MV-4-11 (cell line): ENCODE measurements at regions not wholly inside any gene's neighbourhood (a gene's known extent, or its start where the extent isn't known, plus 50 kb on each side); places are given as distances from the start of the nearest gene placed in this dataset.

ENCODE experiments used
- DNase-seq: peaks from one replicate; lab custom pipeline; 2025; lab: John Stamatoyannopoulos, UW

- no peak for DNase-seq
These were observed 59.1 kb upstream of the BICD1 start for GRCh38 chr12:32047357-32048212.

- DNase-seq: no peak
These were observed 57.9 kb upstream of the BICD1 start for GRCh38 chr12:32048791-32049190.

GRCh38 chr12:32049956-32050355 is 56.7 kb upstream of the BICD1 start:
- DNase-seq: peak; percentile 4

- peak; percentile 98 for DNase-seq
These were observed 55.0 kb upstream of the BICD1 start for GRCh38 chr12:32051511-32052211.

- no peak for DNase-seq
These were observed 54.4 kb upstream of the BICD1 start for GRCh38 chr12:32052212-32052713.

GRCh38 chr12:32053881-32054624 is 52.6 kb upstream of the BICD1 start:
- DNase-seq: no peak
